A549 (cell line): ENCODE measurements at regions not wholly inside any gene's neighbourhood (a gene's known extent, or its start where the extent isn't known, plus 50 kb on each side); places are given as distances from the start of the nearest gene placed in this dataset.

Source experiments
- BCL3 ChIP-seq: fragments of >200 bp; sonication (Bioruptor Twin); formaldehyde crosslinking; IDR thresholded peaks from 3 replicates; pipeline ENCODE4 v1.6.1; 2016
- CEBPB ChIP-seq, 2 experiments: fragments of >200 bp in 1 of 2; sonication (Bioruptor Twin) in 1 of 2; formaldehyde crosslinking in 1 of 2; IDR thresholded peaks; 2 replicates each; pipeline ENCODE4 v1.6.1; 2012 to 2016
- CHD2 ChIP-seq: fragments of 150-350 bp; IDR thresholded peaks from 2 replicates; pipeline ENCODE4 v1.6.1; 2014; ENCODE audit warnings: low read length; ENCODE audit not compliant: partially characterized antibody
- CTCF ChIP-seq: fragments of >200 bp; sonication (Bioruptor Twin); formaldehyde crosslinking; IDR thresholded peaks from 3 replicates; pipeline ENCODE4 v1.5.1; 2016
- HDAC2 ChIP-seq: fragments of 200-600 bp; sonication (generic); IDR thresholded peaks from 2 replicates; pipeline ENCODE4 v1.6.1; 2016
- MAFK ChIP-seq: fragments of 450-650 bp; IDR thresholded peaks from 2 replicates; pipeline ENCODE4 v1.6.1; 2014; ENCODE audit not compliant: partially characterized antibody
- MAX ChIP-seq: IDR thresholded peaks from 2 replicates; pipeline ENCODE4 v1.6.1; 2012
- MYC ChIP-seq: IDR thresholded peaks from 2 replicates; pipeline ENCODE4 v1.6.1; 2012; ENCODE audit warnings: mild to moderate bottlenecking, inconsistent platforms, low read length, improper control_type of control experiment, borderline replicate concordance
- POLR2A ChIP-seq: IDR thresholded peaks from 2 replicates; pipeline ENCODE4 v1.6.1; 2012; ENCODE audit warnings: mild to moderate bottlenecking, low read length
- RAD21 ChIP-seq, 2 experiments: fragments of >200 bp in 1 of 2; sonication (Bioruptor Twin) in 1 of 2; formaldehyde crosslinking in 1 of 2; IDR thresholded peaks in 1 of 2; conservative IDR thresholded peaks in 1 of 2; 2 replicates in 1 of 2; 3 replicates in 1 of 2; pipeline ENCODE4 v1.6.1; 2012 to 2018; ENCODE audit warnings: inconsistent platforms in 1 of 2
- SMC3 ChIP-seq: fragments of >200 bp; sonication (Bioruptor Twin); formaldehyde crosslinking; IDR thresholded peaks from 3 replicates; pipeline ENCODE4 v1.6.1; 2018; ENCODE audit warnings: inconsistent platforms
- SREBF2 ChIP-seq: fragments of 450-650 bp; IDR thresholded peaks from 2 replicates; pipeline ENCODE4 v1.6.1; 2014; ENCODE audit warnings: mild to moderate bottlenecking, moderate library complexity

GRCh38 chr16:51084074-51084928 is 66.8 kb downstream of the SALL1 start:
- no peak for TF ChIP-seq POLR2A
- no peak for TF ChIP-seq RAD21 (conservative IDR thresholded peaks at IDR 0.05 in 1 of 2, IDR thresholded peaks at IDR 0.05 in 1 of 2)
- no peak for TF ChIP-seq CTCF
- TF ChIP-seq SREBF2, result no peak
- TF ChIP-seq HDAC2, result no peak
- TF ChIP-seq MAFK, result no peak
- TF ChIP-seq MYC, result no peak
- TF ChIP-seq BCL3, result no peak
- no peak for TF ChIP-seq MAX
- no peak for TF ChIP-seq SMC3
- no peak for TF ChIP-seq CHD2
- no peak for TF ChIP-seq CEBPB (IDR thresholded peaks at IDR 0.05)
